Activated CD8-positive, alpha-beta memory T cell treated with anti-CD3 and anti-CD28 coated beads, Interleukin-2, amount 50 U/mL, for 4 hours (primary cell): ENCODE measurements at regions not wholly inside any gene's neighbourhood (a gene's known extent, or its start where the extent isn't known, plus 50 kb on each side); places are given as distances from the start of the nearest gene placed in this dataset.

Experiments
- DNase-seq: peaks from one replicate; pipeline ENCODE4 v3.0.0-alpha.2; 2020

GRCh38 chr14:98085751-98086150 is 1186.2 kb downstream of the BCL11B start:
- DNase-seq = no peak

GRCh38 chr14:98093111-98093510 is 1178.9 kb downstream of the BCL11B start:
- DNase-seq = no peak

GRCh38 chr14:98099527-98099926 is 1172.5 kb downstream of the BCL11B start:
- DNase-seq = no peak

- no peak for DNase-seq
Observed at GRCh38 chr14:98101323-98101722, 1170.7 kb downstream of the BCL11B start.

- DNase-seq = peak; percentile 40
Observed at GRCh38 chr14:98103705-98104104, 1168.3 kb downstream of the BCL11B start.

GRCh38 chr14:98109326-98109725 is 1162.7 kb downstream of the BCL11B start:
- no peak for DNase-seq

GRCh38 chr14:98112194-98112780 is 1159.7 kb downstream of the BCL11B start:
- DNase-seq = no peak

GRCh38 chr14:98114122-98114895 is 1157.7 kb downstream of the BCL11B start:
- no peak for DNase-seq

- DNase-seq = no peak
Observed at GRCh38 chr14:98114946-98115345, 1157.1 kb downstream of the BCL11B start.

GRCh38 chr14:98118749-98119148 is 1153.2 kb downstream of the BCL11B start:
- DNase-seq = no peak

- no peak for DNase-seq
Observed at GRCh38 chr14:98119739-98120138, 1152.3 kb downstream of the BCL11B start.

- DNase-seq = no peak
Observed at GRCh38 chr14:98120831-98121464, 1151.0 kb downstream of the BCL11B start.

- DNase-seq = no peak
Observed at GRCh38 chr14:98122527-98122926, 1149.5 kb downstream of the BCL11B start.

- no peak for DNase-seq
Observed at GRCh38 chr14:98130691-98131090, 1141.3 kb downstream of the BCL11B start.

- DNase-seq = no peak
Observed at GRCh38 chr14:98131406-98131805, 1140.6 kb downstream of the BCL11B start.

- DNase-seq = no peak
Observed at GRCh38 chr14:98133806-98134205, 1138.2 kb downstream of the BCL11B start.

GRCh38 chr14:98136012-98136789 is 1135.8 kb downstream of the BCL11B start:
- DNase-seq = peak; percentile 23

GRCh38 chr14:98137131-98138025 is 1134.6 kb downstream of the BCL11B start:
- no peak for DNase-seq

- DNase-seq = peak; percentile 63
Observed at GRCh38 chr14:98138666-98139065, 1133.3 kb downstream of the BCL11B start.

GRCh38 chr14:98140862-98141530 is 1131.0 kb downstream of the BCL11B start:
- DNase-seq = no peak

- no peak for DNase-seq
Observed at GRCh38 chr14:98143566-98143965, 1128.4 kb downstream of the BCL11B start.

- no peak for DNase-seq
Observed at GRCh38 chr14:98144964-98145363, 1127.0 kb downstream of the BCL11B start.
